ENCODE measurements at regions not wholly inside any gene's neighbourhood (a gene's known extent, or its start where the extent isn't known, plus 50 kb on each side); places are given as distances from the start of the nearest gene placed in this dataset.

GRCh38 chr7:68041554-68041953 is 1044.9 kb downstream of the TYW1 start:
- no peak for TF ChIP-seq POLR2A (IDR thresholded peaks at IDR 0.05; ENCODE audit: low read depth)
- no peak for TF ChIP-seq CTCF (IDR thresholded peaks at IDR 0.05)
- no peak for TF ChIP-seq POLR2AphosphoS5 (IDR thresholded peaks at IDR 0.05)
- no peak for TF ChIP-seq EP300 (IDR thresholded peaks at IDR 0.05)

All from esophagus muscularis mucosa (tissue), 4 donors.